Hypothalamus (tissue), 51 donors: ENCODE measurements at regions not wholly inside any gene's neighbourhood (a gene's known extent, or its start where the extent isn't known, plus 50 kb on each side); places are given as distances from the start of the nearest gene placed in this dataset.
A peak's percentile ranks its signal among the peaks of the same experiment; 100 is the strongest.

Experiments used
- DNase-seq, 51 donors: peaks; one replicate each; lab custom pipeline; 2025; lab: John Stamatoyannopoulos, UW

DNA sequence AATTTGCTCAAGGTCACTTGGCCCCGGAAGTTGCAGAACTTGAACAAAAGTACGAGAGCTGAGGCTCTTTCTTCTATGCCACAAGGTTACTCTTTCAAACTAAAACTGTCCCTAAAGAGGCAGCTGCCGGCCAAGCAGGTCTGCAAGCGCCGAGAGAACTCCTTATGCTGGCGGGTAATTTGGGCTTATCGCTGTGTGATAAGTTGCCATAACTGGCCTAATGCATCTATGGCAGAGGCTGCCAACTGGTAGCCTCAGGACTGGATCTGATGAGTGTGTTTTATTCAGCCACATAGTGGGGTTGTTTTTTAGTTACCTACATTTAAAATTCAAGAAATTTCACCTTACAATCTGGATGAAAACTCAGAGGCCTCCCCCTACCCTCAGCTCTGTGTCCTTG is 68.1 kb upstream of the SPOCK1 start:
- DNase-seq = no peak

DNA sequence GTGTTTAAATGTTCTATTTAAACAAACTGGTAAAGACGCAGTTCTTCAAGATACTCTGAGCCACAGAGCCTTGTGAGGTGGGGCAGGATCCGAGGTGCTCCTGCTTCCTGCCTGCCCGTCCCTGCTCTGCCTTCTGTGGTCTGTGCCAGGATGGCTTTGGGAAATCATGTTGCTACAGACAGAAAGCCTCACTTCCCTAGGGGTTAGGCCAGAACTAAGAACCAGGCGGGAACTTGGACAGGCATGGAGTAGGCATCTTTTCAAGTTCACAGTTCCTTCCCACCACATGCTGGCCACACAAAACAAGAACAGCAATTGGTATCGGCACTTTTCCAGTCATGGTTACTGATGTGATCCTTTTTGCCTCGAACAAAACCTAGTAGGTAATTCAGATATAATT is 67.7 kb upstream of the SPOCK1 start:
- no peak for DNase-seq

DNA sequence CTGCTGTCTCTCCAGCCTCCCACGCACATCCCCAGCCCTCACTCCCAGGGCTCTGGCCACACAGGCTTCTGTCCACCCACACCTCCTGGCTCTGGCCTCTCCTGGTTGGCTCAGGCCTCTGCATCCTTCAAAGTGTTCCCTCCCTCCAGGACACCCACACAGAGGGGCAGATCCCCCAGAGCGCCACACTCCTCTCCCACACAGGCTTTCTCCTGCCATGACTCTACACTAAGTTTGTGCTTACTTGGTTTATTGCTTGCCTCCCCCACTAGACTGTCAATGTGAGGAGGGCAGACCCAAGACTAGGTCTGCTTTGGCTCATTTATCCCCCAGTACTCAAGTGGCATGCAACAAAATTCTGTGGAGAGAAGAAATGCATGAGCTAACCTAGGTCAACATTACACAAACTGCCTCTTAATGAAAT is 67.0 kb upstream of the SPOCK1 start:
- DNase-seq = no peak

DNA sequence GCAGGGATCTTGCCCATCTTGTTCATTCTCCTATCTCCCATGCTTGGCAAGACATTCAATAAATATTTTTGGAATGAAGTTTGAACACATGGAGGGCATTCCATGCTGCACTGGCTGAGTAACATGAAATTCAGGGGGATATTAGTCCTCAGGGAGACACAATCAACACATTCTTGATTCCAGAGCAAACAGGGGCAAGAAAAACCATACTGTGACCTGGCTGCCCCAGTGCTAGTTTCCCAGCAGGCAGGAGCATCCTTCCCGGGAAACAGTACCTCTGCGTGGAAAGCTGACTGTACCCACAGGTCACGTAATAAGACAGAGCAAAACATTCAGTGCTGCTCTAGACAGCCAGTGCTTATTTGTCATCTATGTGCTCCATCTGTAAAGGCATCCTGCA is 66.3 kb upstream of the SPOCK1 start:
- no peak for DNase-seq

DNA sequence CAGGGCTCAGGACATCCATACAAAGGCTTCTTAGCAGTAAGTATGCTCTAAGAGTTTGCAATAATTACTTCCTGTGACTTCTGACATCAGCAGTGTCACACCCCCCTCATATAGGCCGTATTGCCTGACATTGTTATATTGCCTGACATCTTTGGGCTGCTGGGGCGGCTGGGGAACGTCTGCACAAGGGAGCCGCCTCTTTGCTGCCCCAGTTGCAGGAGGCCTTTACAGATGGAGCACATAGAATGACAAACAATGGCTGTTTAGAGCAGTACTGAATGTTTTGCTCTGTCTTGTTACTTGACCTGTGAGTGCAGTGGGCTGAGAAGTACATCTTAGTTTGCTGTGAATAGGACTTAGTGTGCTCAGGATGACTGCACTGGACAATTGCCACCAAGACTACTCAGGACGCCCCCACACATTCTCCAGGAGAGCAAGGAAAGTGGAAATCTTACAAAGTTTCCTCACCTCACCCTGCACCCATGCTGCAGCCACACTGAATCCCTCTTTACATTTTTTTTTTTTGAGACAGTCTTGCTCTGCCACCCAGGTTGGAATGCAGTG is 65.4 kb upstream of the SPOCK1 start:
- peak in 1 of 51 donors; percentile 10 for DNase-seq

DNA sequence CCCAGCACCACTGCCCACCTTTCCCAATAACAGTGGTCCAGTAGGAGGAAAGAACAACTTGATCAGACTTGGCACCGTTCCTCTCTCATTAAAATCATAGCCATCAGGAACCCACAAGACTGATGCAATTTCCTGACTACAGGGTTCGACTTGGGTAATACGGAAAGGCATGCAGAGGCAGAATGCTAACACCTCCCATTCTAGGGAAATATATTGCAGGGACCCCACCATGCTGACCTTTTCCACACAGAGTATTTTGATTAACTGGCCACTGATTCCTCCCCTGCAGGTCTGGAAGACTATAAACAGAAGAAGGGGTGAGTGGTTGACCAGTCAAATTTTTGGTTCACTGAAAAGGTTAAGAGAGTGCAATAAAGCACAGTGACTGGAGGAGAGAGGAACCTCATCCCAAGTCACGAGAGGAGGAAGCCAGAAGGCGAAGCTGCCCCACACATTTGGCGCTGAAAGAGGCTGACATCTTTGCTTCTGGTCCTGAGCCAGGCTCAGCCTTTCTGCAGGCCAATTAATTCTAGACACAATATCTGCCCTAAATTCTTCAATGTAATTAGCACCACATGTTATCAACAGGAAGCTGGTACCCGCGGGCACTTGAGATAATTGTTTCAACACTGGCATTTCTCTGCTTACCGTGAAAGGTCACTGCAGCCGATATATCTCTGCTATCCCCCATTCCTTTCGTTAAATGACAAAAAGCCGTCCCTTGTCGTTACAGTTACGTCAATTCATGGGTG is 64.7 kb upstream of the SPOCK1 start:
- DNase-seq = peak in 4 of 51 donors; percentile 6 to 16 (median 8)

DNA sequence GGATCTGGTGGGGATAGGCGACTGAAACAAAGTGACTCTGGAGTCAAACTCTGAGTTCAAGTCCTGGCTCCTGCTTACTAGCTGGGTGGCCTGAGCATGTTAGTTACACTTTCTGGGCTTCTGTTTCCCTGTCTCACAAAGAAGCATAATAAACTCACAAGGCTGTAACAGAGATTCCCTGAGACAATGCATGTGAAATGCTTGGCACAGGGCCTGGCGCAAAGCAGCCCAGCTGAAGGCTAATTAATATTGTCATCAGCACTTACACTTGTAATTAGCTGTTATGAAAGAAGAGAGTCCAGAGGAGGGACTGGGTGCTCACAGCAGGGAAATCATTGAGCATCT is 64.1 kb upstream of the SPOCK1 start:
- peak in 11 of 51 donors; percentile 2 to 34 (median 12) for DNase-seq

DNA sequence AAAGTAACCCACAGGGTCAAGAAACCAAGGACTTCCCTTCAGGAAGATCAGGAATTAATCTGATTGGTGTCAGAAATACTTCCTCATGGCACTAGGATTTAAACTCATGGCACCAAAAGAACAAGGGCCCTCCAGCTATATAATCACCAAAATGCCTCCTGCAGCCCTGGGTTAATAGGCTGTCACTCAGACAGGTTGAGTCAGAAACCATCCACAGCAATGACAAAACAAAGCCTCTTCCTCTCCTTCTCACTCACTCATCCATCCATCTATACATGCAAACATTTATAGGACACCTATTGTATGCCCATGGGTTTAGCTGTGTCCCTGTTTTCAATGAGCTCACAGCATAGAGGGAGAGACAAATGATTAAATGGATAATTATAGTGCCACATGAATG is 62.5 kb upstream of the SPOCK1 start:
- no peak for DNase-seq

DNA sequence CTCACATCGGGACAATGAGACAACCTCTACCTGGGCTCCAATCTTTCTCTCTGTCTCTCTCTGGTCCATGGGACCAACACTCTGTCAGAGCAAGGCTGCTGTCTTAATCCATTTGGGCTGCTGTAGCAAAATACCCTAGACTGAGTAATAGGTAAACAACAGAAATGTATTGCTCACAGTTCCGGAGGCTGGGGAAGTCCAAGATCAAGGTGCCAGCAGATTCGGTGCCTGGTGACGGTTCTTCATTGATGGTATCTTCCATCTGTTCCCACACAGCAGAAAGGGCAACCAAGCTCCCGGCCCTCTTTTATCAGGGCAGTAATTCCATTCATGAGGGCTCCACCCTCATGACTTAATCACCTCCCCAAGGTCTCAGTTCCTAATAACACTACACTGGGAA is 61.3 kb upstream of the SPOCK1 start:
- DNase-seq = no peak
